Stomach (tissue), 4 donors: ENCODE measurements at regions not wholly inside any gene's neighbourhood (a gene's known extent, or its start where the extent isn't known, plus 50 kb on each side); places are given as distances from the start of the nearest gene placed in this dataset.

Experiments used
- CTCF ChIP-seq, 7 experiments: fragments of 450-650 bp in 4 of 7; fragments of 200-600 bp in 3 of 7; sonication (generic) in 3 of 7; IDR thresholded peaks; one replicate each; pipeline ENCODE4 v1.5.1; 2016 to 2019; ENCODE audit warnings: antibody characterized with exemption in 7 of 7, control low read depth in 2 of 7, mild to moderate bottlenecking in 1 of 7
- EP300 ChIP-seq: sonication (generic); formaldehyde crosslinking; IDR thresholded peaks from one replicate; pipeline ENCODE4 v1.6.1; 2017; ENCODE audit warnings: antibody characterized with exemption
- POLR2A ChIP-seq, 4 donors: fragments of 450-650 bp; IDR thresholded peaks; one replicate each; pipeline ENCODE4 v1.6.1; 2016; ENCODE audit warnings: antibody characterized with exemption in 4 of 4, control low read depth in 2 of 4, mild to moderate bottlenecking in 1 of 4, moderate library complexity in 1 of 4
- POLR2AphosphoS5 ChIP-seq, 3 donors: sonication (generic); formaldehyde crosslinking; IDR thresholded peaks; one replicate each; pipeline ENCODE4 v1.6.1; 2016; ENCODE audit warnings: antibody characterized with exemption in 3 of 3

DNA sequence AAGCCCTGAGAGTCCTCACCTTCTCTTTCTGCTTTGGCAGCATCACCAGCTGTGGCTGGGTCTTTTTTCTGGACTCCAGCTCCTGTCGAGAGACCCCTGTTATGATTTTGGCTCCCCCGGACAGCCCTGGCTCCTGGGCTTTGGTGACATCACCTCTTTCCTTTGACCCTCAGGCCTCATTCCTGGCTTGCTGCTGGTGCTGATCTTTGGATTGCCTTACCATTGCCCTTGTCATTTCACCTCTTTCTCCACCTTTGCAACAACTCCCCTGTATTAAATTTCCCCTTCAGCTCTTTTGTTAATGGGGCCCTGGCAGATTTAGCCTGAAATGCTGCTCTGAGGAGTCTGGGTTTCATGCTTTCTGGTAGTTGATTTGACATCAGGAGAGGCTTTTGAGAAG, 322.8 kb downstream of the ZSWIM6 start:
- TF ChIP-seq CTCF (IDR thresholded peaks at IDR 0.05) (no peak), POLR2A (IDR thresholded peaks at IDR 0.05) (no peak), POLR2AphosphoS5 (IDR thresholded peaks at IDR 0.05) (no peak), EP300 (no peak)
